HG02759 (cell line): ENCODE measurements at regions not wholly inside any gene's neighbourhood (a gene's known extent, or its start where the extent isn't known, plus 50 kb on each side); places are given as distances from the start of the nearest gene placed in this dataset.
"Not testable (repeated sequence)": the region's sequence is repeated elsewhere in the genome, so short reads cannot be mapped to it uniquely, and the experiment has no call there.

ENCODE experiments used
- ATAC-seq: cut with Tn5 transposase; IDR thresholded peaks from one replicate; pipeline ENCODE4 v1.9.1; 2021; ENCODE audit warnings: mild to moderate bottlenecking, moderate library complexity; ENCODE audit not compliant: unreplicated experiment

- ATAC-seq = no peak
Measured at GRCh38 chr3:145079436-145079835, 1081.5 kb downstream of the PLOD2 start.

GRCh38 chr3:145087038-145087437 lies 1073.9 kb downstream of the PLOD2 start:
- ATAC-seq = no peak

- ATAC-seq = peak; percentile 82
Measured at GRCh38 chr3:145088917-145089316, 1072.1 kb downstream of the PLOD2 start.

- peak; percentile 27 for ATAC-seq
Measured at GRCh38 chr3:145089337-145089736, 1071.6 kb downstream of the PLOD2 start.

- ATAC-seq = peak; percentile 97
Measured at GRCh38 chr3:145094355-145094941, 1066.5 kb downstream of the PLOD2 start.

DNA sequence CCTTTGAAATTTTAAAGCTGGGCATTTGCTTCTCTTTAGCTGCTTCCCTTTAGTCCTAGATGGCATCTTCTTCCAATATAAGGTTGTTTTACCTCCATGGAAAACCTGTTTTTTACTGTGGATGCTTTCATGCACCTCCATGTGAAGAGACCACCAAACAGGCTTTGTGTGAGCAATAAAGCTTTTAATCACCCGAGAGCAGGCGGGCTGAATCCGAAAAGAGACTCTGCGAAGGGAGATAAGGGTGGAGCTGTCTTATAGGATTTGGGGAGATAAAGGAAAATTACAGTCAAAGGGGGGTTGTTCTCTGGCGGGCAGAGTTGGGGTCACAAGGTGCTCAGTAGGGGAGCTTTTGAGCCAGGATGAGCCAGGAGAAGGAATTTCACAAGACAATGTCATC lies 1049.8 kb downstream of the PLOD2 start:
- ATAC-seq = not testable (repeated sequence)

- ATAC-seq = no peak
Measured at GRCh38 chr3:145116769-145117168, 1044.2 kb downstream of the PLOD2 start.

DNA sequence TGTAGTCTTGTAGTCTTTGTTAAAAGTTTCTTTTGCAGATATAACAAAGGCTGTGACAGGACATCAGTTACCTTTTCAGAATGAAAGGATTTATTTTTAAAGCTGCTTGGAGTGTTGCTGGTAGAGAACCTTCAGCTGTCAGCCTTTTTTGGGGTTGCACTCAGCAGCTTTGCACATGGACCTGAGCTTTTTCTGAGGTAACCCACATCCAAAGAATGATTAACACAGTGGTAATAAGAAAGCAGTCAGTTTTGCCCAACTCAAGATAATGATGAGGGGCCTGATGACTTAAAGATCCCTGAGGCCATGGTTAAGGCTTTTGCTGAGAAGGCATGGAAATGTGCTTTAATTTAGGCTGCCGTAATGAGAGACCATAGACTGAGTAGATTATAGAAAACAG lies 1042.7 kb downstream of the PLOD2 start:
- ATAC-seq = peak; percentile 50

DNA sequence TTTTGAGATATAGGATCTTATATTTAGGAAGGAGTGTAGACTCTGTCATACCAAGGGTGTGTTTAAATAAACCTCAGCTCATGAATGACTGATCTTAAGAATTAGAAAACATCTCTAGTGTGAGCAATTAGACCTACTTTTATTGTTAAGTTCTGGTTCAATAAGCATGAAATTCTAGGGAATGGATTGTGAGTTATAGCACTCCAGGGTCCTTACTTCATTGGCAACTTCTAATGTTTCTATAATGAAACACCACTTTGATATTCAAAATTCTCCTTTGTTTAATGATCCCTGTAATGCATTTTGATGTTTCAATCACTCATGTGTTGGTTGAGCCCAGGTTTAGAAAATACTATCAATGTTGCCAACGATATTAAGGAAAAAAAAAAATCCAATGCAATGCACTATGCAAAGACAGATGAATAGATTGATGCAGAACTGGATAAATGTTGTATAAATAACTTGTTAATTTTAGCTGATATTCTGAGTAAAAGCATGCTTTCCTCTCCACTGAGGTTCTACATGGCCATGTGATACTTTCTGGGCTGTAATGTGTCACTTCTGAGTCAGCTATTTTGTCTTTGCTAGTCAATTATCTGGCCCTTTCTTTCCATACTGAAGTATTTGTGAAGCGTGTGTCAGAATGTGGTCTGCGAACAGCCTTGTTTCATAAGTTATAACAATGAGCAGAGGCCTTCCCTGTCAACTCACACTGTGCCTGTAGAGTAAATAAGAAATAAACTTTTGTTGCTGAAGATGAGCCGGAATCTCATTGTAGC lies 1035.9 kb downstream of the PLOD2 start:
- no peak for ATAC-seq

DNA sequence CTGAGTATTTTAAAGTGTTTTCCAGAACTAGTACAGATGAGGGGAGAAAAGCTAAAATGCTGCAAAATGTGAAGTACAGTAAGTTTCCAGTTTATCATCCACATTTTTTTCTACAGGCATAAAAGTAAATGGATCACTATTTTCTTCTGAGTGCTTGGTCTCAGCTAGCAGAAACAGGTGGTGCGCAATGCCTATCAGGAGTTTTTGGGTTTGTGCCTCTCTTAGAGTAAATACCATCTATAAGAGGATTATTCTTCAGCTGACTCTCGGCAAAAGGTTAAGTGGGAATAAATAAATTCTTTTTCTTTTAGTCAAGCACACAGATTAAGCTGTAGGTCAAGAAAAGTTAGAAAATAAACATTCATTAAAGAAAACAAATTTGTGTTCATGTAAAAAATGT lies 1027.7 kb downstream of the PLOD2 start:
- ATAC-seq = no peak

- no peak for ATAC-seq
Measured at GRCh38 chr3:145134738-145135137, 1026.2 kb downstream of the PLOD2 start.

DNA sequence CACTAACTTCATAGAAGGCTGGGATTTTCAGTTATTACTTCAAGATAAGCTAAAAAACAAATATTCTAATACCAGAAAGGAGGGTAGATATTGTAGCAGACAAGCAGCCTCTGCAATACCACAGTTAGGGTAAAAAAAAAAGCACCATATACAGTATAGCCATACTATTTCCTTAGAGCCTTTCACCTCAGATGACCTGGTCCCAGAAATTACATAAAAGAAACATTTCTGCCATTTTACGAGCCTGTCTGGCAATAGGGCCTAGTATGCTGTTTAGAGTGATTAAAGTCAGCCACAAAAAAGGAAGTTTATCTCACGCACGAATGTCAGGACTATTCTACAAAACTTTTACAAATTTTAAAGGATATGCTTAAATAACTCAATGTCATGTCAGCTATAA lies 1016.6 kb downstream of the PLOD2 start:
- ATAC-seq = no peak

- no peak for ATAC-seq
Measured at GRCh38 chr3:145145461-145145860, 1015.5 kb downstream of the PLOD2 start.

DNA sequence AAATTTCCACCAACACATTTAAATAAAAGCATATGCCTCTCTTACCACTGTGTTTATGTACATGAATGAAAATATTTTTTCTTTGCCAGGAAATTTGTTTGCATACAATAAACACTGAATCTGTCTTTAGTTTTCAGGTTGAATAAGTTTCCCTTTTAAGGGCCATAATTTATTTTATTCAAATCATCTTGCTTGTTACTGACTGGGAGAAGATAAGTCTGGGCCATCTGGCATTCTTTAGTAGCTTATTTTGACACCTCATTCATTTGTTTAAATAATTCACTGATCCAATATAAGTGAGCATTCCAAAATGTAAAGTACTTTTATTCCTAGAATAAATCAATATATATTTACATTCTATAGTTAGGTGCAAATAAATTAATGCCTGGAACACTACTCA lies 1001.3 kb downstream of the PLOD2 start:
- no peak for ATAC-seq

DNA sequence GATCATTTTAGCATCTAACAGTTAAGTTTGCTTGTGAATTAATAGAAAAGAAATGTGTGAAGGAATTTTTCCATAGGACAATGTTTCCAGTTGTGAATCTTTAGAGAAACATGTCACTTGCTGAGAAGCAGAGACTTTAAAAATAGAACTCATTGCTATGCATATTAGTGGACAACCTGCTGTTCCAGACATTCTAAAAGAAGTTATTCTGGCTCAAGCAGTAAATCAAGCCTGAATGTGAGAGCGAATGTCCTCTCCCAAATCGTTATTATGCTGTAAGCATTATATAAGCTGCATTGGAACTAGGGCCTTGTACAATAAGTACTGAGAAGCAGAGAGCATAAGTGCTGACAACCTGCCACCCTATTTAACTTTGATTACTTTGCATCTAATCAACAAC lies 990.9 kb downstream of the PLOD2 start:
- ATAC-seq = no peak

DNA sequence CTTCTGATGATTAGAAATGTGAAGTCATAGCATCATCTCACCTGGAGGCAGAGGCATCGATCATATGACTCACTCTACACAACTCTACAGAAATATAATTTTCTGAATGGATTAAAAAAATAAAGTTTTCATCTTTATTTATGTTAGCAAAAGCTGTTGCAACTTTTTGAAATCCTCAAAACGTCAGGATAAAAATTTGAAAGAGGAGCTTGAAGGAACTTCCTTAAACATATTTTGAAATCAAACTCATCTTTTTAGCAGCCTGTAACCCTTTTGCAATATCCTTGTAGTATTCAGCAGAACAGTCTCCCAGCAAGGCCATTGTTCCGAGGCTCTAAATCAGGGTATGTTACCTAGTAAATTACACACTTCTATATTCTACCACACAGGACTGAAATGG lies 985.4 kb downstream of the PLOD2 start:
- no peak for ATAC-seq

DNA sequence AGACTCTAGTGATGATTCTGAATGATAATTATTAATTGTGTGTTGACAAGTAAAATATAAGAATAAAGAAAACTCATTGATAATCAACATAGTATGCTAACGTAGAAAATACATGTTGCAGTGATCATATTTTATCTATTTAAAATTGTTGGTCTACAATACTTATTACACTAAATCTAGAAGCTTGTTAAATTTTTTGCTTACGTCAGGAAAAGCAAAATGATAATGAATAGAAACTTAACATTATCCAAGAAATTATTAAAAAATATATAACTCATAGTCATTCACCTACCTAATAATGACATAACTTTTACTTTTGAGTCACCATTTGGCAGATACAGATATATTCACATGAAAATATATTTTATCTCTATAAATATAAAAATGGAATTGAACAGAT lies 984.1 kb downstream of the PLOD2 start:
- no peak for ATAC-seq

DNA sequence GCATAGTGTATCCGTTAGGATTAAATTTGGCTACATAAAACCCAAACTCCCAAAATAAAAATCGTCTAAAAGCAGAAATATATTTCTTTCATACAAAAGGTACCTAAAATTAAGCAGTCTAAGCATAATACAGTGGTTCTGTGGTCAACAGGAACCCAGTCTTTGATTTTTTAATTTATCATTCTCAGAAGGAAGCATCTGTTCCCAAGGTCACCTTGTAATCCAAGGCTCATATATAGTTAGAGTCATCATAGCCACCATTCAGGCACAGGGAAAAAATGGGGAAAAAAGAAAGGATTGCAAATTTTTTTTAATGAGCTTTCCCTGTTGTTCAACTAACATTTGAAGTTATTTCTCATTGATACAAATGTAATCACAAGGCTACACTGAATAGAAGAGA lies 983.2 kb downstream of the PLOD2 start:
- no peak for ATAC-seq

GRCh38 chr3:145182196-145182911 lies 978.6 kb downstream of the PLOD2 start:
- no peak for ATAC-seq

- ATAC-seq = no peak
Measured at GRCh38 chr3:145183261-145183660, 977.7 kb downstream of the PLOD2 start.

- no peak for ATAC-seq
Measured at GRCh38 chr3:145188079-145188770, 972.8 kb downstream of the PLOD2 start.
